Endodermal cell (in vitro differentiated cells): ENCODE measurements at regions not wholly inside any gene's neighbourhood (a gene's known extent, or its start where the extent isn't known, plus 50 kb on each side); places are given as distances from the start of the nearest gene placed in this dataset.

ENCODE experiments used
- DNase-seq: peaks from one replicate; pipeline ENCODE4 v3.0.0-alpha.2; 2017
- H3K27ac ChIP-seq: 2 replicates; pipeline ENCODE4 v1.5.1; 2013; ENCODE audit warnings: mild to moderate bottlenecking, low read depth, low read length, moderate library complexity
- H3K27me3 ChIP-seq: 2 replicates; pipeline ENCODE4 v1.6.1; 2013; ENCODE audit warnings: mild to moderate bottlenecking, low read length, moderate library complexity; ENCODE audit not compliant: insufficient read depth, control insufficient read depth, poor library complexity, severe bottlenecking
- H3K36me3 ChIP-seq: 2 replicates; pipeline ENCODE4 v1.7.0; 2013; ENCODE audit warnings: mild to moderate bottlenecking, low read length, moderate library complexity; ENCODE audit not compliant: control insufficient read depth, insufficient read depth
- H3K4me1 ChIP-seq: one replicate; pipeline ENCODE4 v1.7.0; 2013; ENCODE audit warnings: low read length; ENCODE audit not compliant: control insufficient read depth, insufficient read depth
- H3K4me3 ChIP-seq: 2 replicates; pipeline ENCODE4 v1.5.1; 2013; ENCODE audit warnings: mild to moderate bottlenecking, low read length, moderate library complexity
- H3K9ac ChIP-seq: 2 replicates; pipeline ENCODE4 v1.6.1; 2013; ENCODE audit warnings: mild to moderate bottlenecking, low read length, moderate library complexity; ENCODE audit not compliant: poor library complexity, severe bottlenecking; ENCODE audit errors: extremely low read depth
- H3K9me3 ChIP-seq: 2 replicates; pipeline ENCODE4 v1.6.1; 2013; ENCODE audit warnings: mild to moderate bottlenecking, low read length, moderate library complexity; ENCODE audit not compliant: control insufficient read depth
- H3K27ac Mint-ChIP-seq: 2 replicates; pipeline ENCODE4 v1.8.0; 2020; ENCODE audit warnings: mixed read lengths
- H3K27me3 Mint-ChIP-seq: 2 replicates; pipeline ENCODE4 v1.8.0; 2021; ENCODE audit warnings: mild to moderate bottlenecking, mixed read lengths; ENCODE audit not compliant: insufficient read depth
- H3K36me3 Mint-ChIP-seq: 2 replicates; pipeline ENCODE4 v1.8.0; 2020; ENCODE audit warnings: low read depth, mixed read lengths
- H3K4me1 Mint-ChIP-seq: 2 replicates; pipeline ENCODE4 v1.8.0; 2020; ENCODE audit warnings: mixed read lengths
- H3K4me3 Mint-ChIP-seq: 2 replicates; pipeline ENCODE4 v1.8.0; 2020; ENCODE audit warnings: mild to moderate bottlenecking, moderate library complexity, mixed read lengths
- H3K9me3 Mint-ChIP-seq: 2 replicates; pipeline ENCODE4 v1.8.0; 2020; ENCODE audit warnings: mild to moderate bottlenecking, mixed read lengths
- WGBS, 2 experiments: methylation state at CpG; one replicate each; pipeline versions ENCODE4 v1.1.5 to v1.1.7; 2013; ENCODE audit warnings: missing lambda C conversion rate in 2 of 2, mixed read lengths in 1 of 2; ENCODE audit not compliant: insufficient coverage in 1 of 2, insufficient read length in 1 of 2; 5-methylcytosine and 5-hydroxymethylcytosine counted together
- TF ChIP-seq, protein P1 (sequence below): fragments of 200-600 bp; sonication (generic); conservative IDR thresholded peaks from 2 replicates; pipeline ENCODE4 v1.5.0; 2021; ENCODE audit warnings: antibody characterized with exemption, mild to moderate bottlenecking

DNA sequence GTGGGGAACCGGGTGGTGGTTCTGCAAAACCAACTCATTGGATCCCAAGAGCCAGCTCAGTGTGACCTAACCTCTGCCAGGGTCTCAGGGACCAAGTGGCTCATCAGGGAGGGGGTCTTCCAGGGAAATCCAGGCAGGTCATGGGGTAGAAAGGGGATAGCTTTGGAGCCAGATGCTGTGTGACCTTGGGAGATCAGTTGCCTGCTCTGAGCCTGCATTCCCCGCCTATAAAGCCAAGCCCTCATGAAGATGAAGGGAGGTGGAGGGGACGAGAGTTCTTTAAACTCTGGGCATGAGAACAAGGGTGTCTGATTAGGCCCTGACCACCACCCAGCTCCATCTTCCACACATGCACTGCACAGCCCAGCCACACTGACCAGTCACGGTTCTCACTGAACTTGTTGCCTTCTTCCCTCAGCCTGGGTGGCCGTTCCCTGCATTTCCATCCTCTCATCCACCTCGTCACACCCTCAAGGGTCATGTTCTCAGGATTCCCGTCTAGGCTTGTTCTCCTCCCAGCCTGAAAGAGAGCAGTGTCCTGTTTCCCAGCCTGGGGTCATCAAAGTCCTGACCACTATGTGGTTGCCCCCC lies 475.5 kb downstream of the TBC1D22A start:
- Histone ChIP-seq H3K27me3 (no peaks in the 10 kb centered on the region), H3K4me1 (no peaks in the 10 kb centered on the region), H3K9ac (no peak overlapping the region), H3K9me3 (peaks cover 58% of the 10 kb centered on the region), H3K36me3 (no peaks in the 10 kb centered on the region), H3K4me3 (no peak overlapping the region), H3K27ac (no peak overlapping the region)
- TF ChIP-seq, protein P1, sequence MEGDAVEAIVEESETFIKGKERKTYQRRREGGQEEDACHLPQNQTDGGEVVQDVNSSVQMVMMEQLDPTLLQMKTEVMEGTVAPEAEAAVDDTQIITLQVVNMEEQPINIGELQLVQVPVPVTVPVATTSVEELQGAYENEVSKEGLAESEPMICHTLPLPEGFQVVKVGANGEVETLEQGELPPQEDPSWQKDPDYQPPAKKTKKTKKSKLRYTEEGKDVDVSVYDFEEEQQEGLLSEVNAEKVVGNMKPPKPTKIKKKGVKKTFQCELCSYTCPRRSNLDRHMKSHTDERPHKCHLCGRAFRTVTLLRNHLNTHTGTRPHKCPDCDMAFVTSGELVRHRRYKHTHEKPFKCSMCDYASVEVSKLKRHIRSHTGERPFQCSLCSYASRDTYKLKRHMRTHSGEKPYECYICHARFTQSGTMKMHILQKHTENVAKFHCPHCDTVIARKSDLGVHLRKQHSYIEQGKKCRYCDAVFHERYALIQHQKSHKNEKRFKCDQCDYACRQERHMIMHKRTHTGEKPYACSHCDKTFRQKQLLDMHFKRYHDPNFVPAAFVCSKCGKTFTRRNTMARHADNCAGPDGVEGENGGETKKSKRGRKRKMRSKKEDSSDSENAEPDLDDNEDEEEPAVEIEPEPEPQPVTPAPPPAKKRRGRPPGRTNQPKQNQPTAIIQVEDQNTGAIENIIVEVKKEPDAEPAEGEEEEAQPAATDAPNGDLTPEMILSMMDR, result no peak
- no peak for DNase-seq
- peaks cover 29% of the 10 kb centered on the region for H3K9me3 Mint-ChIP-seq
- no peaks in the 10 kb centered on the region for H3K27me3 Mint-ChIP-seq
- no peaks in the 10 kb centered on the region for H3K4me1 Mint-ChIP-seq
- no peak overlapping the region for H3K4me3 Mint-ChIP-seq
- no peak overlapping the region for H3K27ac Mint-ChIP-seq
- 67 to 79% methylated on average over 2 to 6 of the region's 7 CpGs for WGBS, 2 experiments
- H3K36me3 Mint-ChIP-seq, result no peaks in the 10 kb centered on the region

DNA sequence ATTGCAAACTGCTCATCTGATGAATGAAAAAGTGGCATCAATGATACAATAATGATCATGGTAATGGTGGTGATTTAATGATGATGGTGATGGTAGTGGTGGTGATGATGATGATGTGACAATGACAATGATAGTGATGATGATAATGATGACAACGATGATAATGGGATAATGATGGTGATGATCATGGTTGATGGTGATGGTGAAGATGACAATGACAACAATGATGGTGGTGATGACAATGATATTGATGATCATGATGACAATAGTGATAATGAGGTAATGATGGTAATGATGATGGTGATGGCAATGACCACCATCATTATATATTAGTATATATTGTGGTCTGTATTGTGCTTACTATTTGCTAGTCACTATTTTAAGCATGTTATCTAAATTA lies 474.3 kb downstream of the TBC1D22A start:
- H3K4me1 ChIP-seq, result no peaks in the 10 kb centered on the region
- Mint-ChIP-seq H3K4me3 (no peak overlapping the region), H3K27me3 (no peaks in the 10 kb centered on the region), H3K4me1 (no peaks in the 10 kb centered on the region), H3K36me3 (no peaks in the 10 kb centered on the region), H3K27ac (no peak overlapping the region), H3K9me3 (peaks cover 31% of the 10 kb centered on the region)
- peaks cover 57% of the 10 kb centered on the region for H3K9me3 ChIP-seq
- H3K36me3 ChIP-seq, result no peaks in the 10 kb centered on the region
- H3K4me3 ChIP-seq, result no peak overlapping the region
- WGBS, 2 experiments, result 73 to 74% methylated on average over 1 of the region's 1 CpG
- no peak overlapping the region for H3K9ac ChIP-seq
- H3K27me3 ChIP-seq, result no peaks in the 10 kb centered on the region
- no peak overlapping the region for H3K27ac ChIP-seq
- TF ChIP-seq, protein P1, result no peak
- DNase-seq, result no peak

DNA sequence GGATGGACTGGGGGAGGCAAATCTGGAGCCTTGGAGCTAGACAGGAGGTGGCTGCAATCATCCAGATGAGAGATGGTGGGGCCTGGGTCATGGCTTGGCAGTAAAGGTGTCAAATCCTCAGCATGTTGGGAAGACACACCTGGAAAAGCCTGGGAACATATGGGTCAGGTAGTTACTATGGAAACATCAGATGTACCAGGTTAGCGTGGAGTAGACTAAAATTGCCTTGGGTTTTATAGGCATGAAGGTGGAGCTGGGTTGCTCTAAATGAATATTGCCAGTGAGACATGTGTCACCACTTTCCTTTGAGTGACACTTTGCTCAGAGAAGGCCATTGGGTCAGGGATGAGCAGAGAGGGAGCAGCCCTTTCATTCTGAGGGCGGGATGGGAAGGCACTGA lies 473.7 kb downstream of the TBC1D22A start:
- H3K9me3 Mint-ChIP-seq, result peaks cover 35% of the 10 kb centered on the region
- TF ChIP-seq, protein P1, result no peak
- H3K36me3 Mint-ChIP-seq, result no peaks in the 10 kb centered on the region

More for the DNA sequence above, 473.7 kb downstream of the TBC1D22A start:
- no peaks in the 10 kb centered on the region for H3K4me1 ChIP-seq
- no peaks in the 10 kb centered on the region for H3K4me1 Mint-ChIP-seq
- no peaks in the 10 kb centered on the region for H3K36me3 ChIP-seq
- H3K27ac ChIP-seq, result no peak overlapping the region
- WGBS, 2 experiments, result 47 to 52% methylated on average over 2 of the region's 2 CpGs
- DNase-seq, result no peak
- H3K27me3 Mint-ChIP-seq, result no peaks in the 10 kb centered on the region
- no peak overlapping the region for H3K4me3 ChIP-seq
- H3K4me3 Mint-ChIP-seq, result no peak overlapping the region
- no peak overlapping the region for H3K9ac ChIP-seq
- H3K27me3 ChIP-seq, result no peaks in the 10 kb centered on the region
- H3K27ac Mint-ChIP-seq, result no peak overlapping the region
- H3K9me3 ChIP-seq, result peaks cover 57% of the 10 kb centered on the region
